ACC112 (cell line): ENCODE measurements at regions not wholly inside any gene's neighbourhood (a gene's known extent, or its start where the extent isn't known, plus 50 kb on each side); places are given as distances from the start of the nearest gene placed in this dataset.

Source experiments
- H2AFZ ChIP-seq: fragments of 200-600 bp; sonication (generic); one replicate; pipeline ENCODE4 v1.6.0; 2017; ENCODE audit warnings: antibody characterized with exemption, low read length; ENCODE audit not compliant: unreplicated experiment
- H3K27ac ChIP-seq: fragments of 200-600 bp; sonication (generic); 2 replicates; pipeline ENCODE4 v1.5.1; 2014; ENCODE audit warnings: low read depth, mild to moderate bottlenecking, antibody characterized with exemption, low read length, moderate library complexity
- H3K27me3 ChIP-seq: fragments of 200-600 bp; sonication (generic); 2 replicates; pipeline ENCODE4 v1.6.1; 2014; ENCODE audit warnings: mild to moderate bottlenecking, antibody characterized with exemption, low read length, moderate library complexity, mixed read lengths; ENCODE audit not compliant: insufficient read depth
- H3K36me3 ChIP-seq: fragments of 200-600 bp; sonication (generic); 2 replicates; pipeline ENCODE4 v1.6.1; 2016; ENCODE audit warnings: mild to moderate bottlenecking, antibody characterized with exemption, low read length, moderate library complexity, mixed read lengths; ENCODE audit not compliant: insufficient read depth
- H3K4me1 ChIP-seq: fragments of 200-600 bp; sonication (generic); one replicate; pipeline ENCODE4 v1.6.1; 2016; ENCODE audit warnings: low read length, mixed read lengths; ENCODE audit not compliant: insufficient read depth, unreplicated experiment, control insufficient read depth
- H3K4me3 ChIP-seq: fragments of 200-600 bp; sonication (generic); 2 replicates; pipeline ENCODE4 v1.5.1; 2014; ENCODE audit warnings: mild to moderate bottlenecking, low read depth, low read length
- H3K79me2 ChIP-seq: fragments of 200-600 bp; sonication (generic); one replicate; pipeline ENCODE4 v1.6.0; 2016; ENCODE audit warnings: low read length; ENCODE audit not compliant: control insufficient read depth, unreplicated experiment, insufficient read depth

- no peaks in the 10 kb centered on the region for H3K4me1 ChIP-seq
- no peaks in the 10 kb centered on the region for H3K27me3 ChIP-seq
- no peaks in the 10 kb centered on the region for H3K36me3 ChIP-seq
- no peak overlapping the region for H3K4me3 ChIP-seq
- no peak overlapping the region for H3K27ac ChIP-seq
- H3K79me2 ChIP-seq = no peaks in the 10 kb centered on the region
- H2AFZ ChIP-seq = no peak overlapping the region
Observed at GRCh38 chr10:128855618-128856428, 611.2 kb upstream of the MGMT start.

DNA sequence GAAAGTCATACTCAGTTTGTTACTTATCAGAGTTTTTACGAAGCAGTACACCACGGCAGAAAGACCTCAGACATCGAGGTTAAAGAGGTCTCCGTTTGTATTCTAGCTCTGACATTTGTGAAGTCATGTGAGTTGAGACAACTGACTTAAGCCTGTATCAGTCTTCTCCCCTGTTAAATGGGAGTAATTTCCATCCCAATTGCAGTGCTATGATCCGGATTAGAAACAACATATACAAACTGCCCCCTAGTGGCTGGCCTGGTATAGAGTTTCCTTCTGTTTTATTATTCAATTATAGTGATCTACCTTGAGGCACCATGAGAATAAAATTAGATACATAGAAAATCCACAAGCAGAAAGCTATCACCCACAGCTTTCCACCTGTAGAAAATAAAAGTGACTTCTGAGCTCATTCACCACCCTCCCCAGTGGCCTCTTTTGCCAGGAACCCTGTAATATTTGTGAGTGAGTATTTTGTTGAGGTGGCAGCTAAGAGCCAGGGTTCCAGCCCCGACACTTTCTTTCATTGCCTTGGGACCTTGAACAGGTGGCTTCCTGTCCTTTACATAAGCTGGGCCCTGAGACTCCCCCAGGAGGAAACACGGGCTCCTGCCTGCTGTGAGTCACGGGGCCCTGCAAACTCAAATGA is 607.2 kb upstream of the MGMT start:
- Histone ChIP-seq H3K27ac (no peak overlapping the region), H3K4me1 (no peaks in the 10 kb centered on the region), H3K4me3 (no peak overlapping the region), H3K27me3 (no peaks in the 10 kb centered on the region), H3K79me2 (no peaks in the 10 kb centered on the region), H2AFZ (no peak overlapping the region), H3K36me3 (no peaks in the 10 kb centered on the region)

DNA sequence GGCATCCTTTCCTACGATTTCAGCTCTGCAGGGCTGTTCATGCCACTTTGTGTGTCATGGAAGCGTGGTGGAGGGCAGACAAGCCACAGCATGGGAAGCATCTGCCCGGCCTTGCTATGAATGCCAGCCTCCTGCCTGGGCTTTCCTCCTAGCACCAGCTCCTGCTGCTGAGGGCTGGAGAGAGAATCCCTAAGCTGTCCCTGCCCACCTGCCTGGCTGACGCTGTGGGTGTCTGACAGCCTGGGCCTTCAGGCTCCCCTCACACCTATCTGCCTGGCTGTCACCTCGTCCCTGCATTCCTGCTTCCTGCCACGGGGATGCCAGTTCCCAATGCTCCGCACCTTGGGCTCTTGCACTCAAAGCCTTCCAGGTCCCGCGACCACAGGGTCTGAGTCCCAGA is 606.5 kb upstream of the MGMT start:
- Histone ChIP-seq H3K4me1 (no peaks in the 10 kb centered on the region), H2AFZ (no peak overlapping the region), H3K36me3 (no peaks in the 10 kb centered on the region), H3K27ac (no peak overlapping the region), H3K27me3 (no peaks in the 10 kb centered on the region), H3K4me3 (no peak overlapping the region), H3K79me2 (no peaks in the 10 kb centered on the region)

DNA sequence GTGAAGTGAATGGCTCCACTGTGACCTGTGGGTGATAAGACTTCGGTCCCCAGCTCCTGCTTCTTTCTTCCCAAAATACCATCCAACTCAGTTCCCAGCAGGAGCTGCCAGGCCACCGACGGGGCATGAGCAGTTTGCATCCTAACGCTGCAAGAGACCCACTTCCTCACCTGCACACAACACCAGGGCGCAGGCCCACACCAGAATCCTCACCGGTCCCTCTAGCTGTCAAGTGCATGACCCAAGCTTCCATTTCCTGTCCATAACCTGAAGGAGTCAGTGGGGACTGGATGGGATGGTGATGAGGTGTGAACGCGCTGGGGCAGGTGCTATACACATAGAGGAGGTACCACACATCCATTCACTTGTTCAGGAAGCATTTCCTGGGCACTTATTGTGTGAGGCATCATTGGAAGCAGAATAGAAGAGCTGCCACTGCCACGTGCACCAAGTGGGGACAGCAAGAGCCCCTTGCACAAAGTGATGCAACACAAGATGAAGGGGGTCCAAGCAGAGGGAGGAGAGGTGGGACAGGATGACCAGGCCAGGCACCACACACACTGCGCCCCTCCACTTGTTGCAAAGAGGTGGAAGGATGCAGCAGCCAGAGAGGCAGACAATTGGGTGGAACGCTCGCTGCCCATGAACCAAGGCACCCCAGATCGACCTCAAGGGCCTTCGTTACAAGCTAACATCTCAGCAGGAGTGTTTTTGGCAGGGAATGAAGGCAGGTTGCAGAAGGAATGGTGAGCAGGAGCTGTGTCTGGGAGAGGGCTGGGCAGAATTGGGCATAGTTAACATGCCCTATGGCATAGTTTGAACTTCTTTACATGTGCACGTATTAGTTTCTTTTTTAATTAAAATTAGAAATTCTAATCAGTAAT is 605.8 kb upstream of the MGMT start:
- H3K27ac ChIP-seq = no peak overlapping the region
- H3K27me3 ChIP-seq = no peaks in the 10 kb centered on the region
- no peaks in the 10 kb centered on the region for H3K4me1 ChIP-seq
- H3K36me3 ChIP-seq = no peaks in the 10 kb centered on the region
- H3K79me2 ChIP-seq = no peaks in the 10 kb centered on the region
- H3K4me3 ChIP-seq = no peak overlapping the region
- no peak overlapping the region for H2AFZ ChIP-seq

- H2AFZ ChIP-seq = no peak overlapping the region
- H3K27ac ChIP-seq = no peak overlapping the region
- H3K27me3 ChIP-seq = no peaks in the 10 kb centered on the region
- H3K4me1 ChIP-seq = no peaks in the 10 kb centered on the region
- H3K36me3 ChIP-seq = no peaks in the 10 kb centered on the region
- H3K4me3 ChIP-seq = no peak overlapping the region
- H3K79me2 ChIP-seq = no peaks in the 10 kb centered on the region
Observed at GRCh38 chr10:128863411-128863810, 603.6 kb upstream of the MGMT start.

GRCh38 chr10:128863823-128864405 is 603.1 kb upstream of the MGMT start:
- Histone ChIP-seq H3K36me3 (no peaks in the 10 kb centered on the region), H3K27me3 (no peaks in the 10 kb centered on the region), H3K27ac (no peak overlapping the region), H3K4me1 (no peaks in the 10 kb centered on the region), H2AFZ (no peak overlapping the region), H3K4me3 (no peak overlapping the region), H3K79me2 (no peaks in the 10 kb centered on the region)

DNA sequence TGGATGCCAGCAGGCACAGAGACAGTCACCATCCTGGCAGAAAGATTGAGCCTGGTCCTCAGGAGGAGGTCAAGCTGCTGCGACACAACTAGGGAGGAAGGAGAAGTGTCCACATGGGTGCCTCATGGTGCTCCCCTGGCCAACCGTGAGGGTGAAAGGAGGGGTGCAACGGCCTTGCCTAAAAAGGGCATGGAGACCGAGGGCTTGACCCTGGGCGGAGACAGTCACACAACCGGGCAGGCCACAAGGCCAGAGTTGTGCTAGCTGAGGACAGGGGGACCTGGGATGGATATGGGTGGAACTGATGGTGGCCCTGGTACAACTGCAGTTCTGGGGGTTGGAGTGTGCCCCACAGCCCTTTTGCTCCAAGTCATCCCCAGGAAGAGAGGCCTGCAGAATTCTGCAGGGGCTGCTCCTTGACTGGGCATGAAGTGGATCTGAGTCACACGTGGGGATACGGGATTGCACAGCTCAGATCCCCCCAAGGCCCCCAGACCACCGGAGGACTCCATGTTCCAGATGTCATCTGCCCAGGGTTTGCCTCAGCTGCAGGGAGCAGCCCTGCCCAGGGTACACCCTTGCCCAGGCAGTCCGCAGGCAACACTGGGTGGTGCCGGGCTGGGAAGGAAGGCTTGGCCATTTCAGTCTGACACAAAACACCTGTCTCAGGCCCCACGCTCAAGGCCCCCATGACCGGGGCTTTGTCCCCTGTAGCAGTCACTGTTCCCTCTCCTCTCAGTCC is 602.3 kb upstream of the MGMT start:
- H3K79me2 ChIP-seq = no peaks in the 10 kb centered on the region
- no peak overlapping the region for H3K4me3 ChIP-seq
- H3K27me3 ChIP-seq = no peaks in the 10 kb centered on the region
- no peaks in the 10 kb centered on the region for H3K4me1 ChIP-seq
- H3K27ac ChIP-seq = no peak overlapping the region
- no peak overlapping the region for H2AFZ ChIP-seq
- H3K36me3 ChIP-seq = no peaks in the 10 kb centered on the region

DNA sequence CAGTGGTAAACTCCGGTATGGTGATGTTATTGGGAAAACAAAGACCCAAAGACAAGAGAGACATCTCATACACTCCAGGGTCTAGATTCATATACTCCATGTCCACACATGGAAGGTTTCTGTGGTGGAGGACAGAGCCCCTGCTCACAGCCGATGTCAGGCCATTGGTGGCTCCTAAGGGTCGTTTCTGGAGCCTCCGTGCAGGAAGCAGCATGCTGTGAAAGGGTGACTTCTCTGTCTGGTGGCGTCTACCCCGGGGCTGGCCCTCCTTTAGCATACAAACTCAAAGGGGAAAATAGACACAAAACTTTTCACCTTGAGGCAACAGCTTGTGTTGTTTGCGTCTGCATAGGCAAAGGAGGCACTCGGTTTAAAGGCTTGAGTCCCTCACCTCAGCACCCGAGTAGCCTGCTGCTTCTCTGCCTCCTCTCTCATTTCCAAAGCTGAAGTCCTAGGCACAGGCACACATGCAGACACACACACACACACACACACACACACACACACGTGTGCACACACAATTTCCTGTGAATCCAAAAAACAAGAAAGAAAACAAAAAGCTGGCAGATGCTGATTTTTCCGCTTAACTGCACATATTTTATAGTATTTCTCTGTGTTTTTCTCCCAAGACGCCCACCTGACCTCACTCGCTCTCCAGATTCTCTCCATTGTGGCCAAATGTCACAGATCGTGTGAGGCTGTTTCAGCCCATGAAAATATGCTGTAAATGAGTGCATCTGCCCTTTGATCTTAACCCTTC is 601.4 kb upstream of the MGMT start:
- no peaks in the 10 kb centered on the region for H3K36me3 ChIP-seq
- H3K27me3 ChIP-seq = no peaks in the 10 kb centered on the region
- no peaks in the 10 kb centered on the region for H3K4me1 ChIP-seq
- no peak overlapping the region for H3K27ac ChIP-seq
- no peaks in the 10 kb centered on the region for H3K79me2 ChIP-seq
- H3K4me3 ChIP-seq = no peak overlapping the region
- no peak overlapping the region for H2AFZ ChIP-seq

GRCh38 chr10:128866551-128866950 is 600.5 kb upstream of the MGMT start:
- H3K36me3 ChIP-seq = no peaks in the 10 kb centered on the region
- H2AFZ ChIP-seq = no peak overlapping the region
- no peak overlapping the region for H3K27ac ChIP-seq
- H3K27me3 ChIP-seq = no peaks in the 10 kb centered on the region
- no peaks in the 10 kb centered on the region for H3K79me2 ChIP-seq
- no peak overlapping the region for H3K4me3 ChIP-seq
- H3K4me1 ChIP-seq = no peaks in the 10 kb centered on the region
